ENCODE measurements at regions not wholly inside any gene's neighbourhood (a gene's known extent, or its start where the extent isn't known, plus 50 kb on each side); places are given as distances from the start of the nearest gene placed in this dataset.

- no peak for DNase-seq
Observed at GRCh38 chr1:90650401-90650800, 66.7 kb downstream of the BARHL2 start.

GRCh38 chr1:90640325-90640724, 76.8 kb downstream of the BARHL2 start:
- no peak for DNase-seq

- DNase-seq = no peak
Observed at GRCh38 chr1:90622666-90623065, 94.4 kb downstream of the BARHL2 start.

GRCh38 chr1:90621986-90622385, 95.1 kb downstream of the BARHL2 start:
- DNase-seq = no peak

GRCh38 chr1:90616395-90616794, 100.7 kb downstream of the BARHL2 start:
- no peak for DNase-seq

- no peak for DNase-seq
Observed at GRCh38 chr1:90614872-90615271, 102.2 kb downstream of the BARHL2 start.

- no peak for DNase-seq
Observed at GRCh38 chr1:90613371-90613770, 103.7 kb downstream of the BARHL2 start.

- DNase-seq = no peak
Observed at GRCh38 chr1:90612033-90612432, 105.1 kb downstream of the BARHL2 start.

GRCh38 chr1:90607736-90608135, 109.4 kb downstream of the BARHL2 start:
- no peak for DNase-seq

- no peak for DNase-seq
Observed at GRCh38 chr1:90605070-90605469, 112.0 kb downstream of the BARHL2 start.

- DNase-seq = no peak
Observed at GRCh38 chr1:90593312-90593711, 123.8 kb downstream of the BARHL2 start.

GRCh38 chr1:90591970-90592356, 125.1 kb downstream of the BARHL2 start:
- DNase-seq = no peak

GRCh38 chr1:90591355-90591969, 125.6 kb downstream of the BARHL2 start:
- no peak for DNase-seq

GRCh38 chr1:90580176-90580575, 136.9 kb downstream of the BARHL2 start:
- DNase-seq = no peak

- no peak for DNase-seq
Observed at GRCh38 chr1:90579212-90579802, 137.8 kb downstream of the BARHL2 start.

GRCh38 chr1:90574692-90575370, 142.3 kb downstream of the BARHL2 start:
- no peak for DNase-seq

GRCh38 chr1:90573736-90574135, 143.4 kb downstream of the BARHL2 start:
- DNase-seq = no peak

GRCh38 chr1:90572446-90572845, 144.7 kb downstream of the BARHL2 start:
- no peak for DNase-seq

GRCh38 chr1:90568436-90568835, 148.7 kb downstream of the BARHL2 start:
- DNase-seq = no peak

- DNase-seq = no peak
Observed at GRCh38 chr1:90564164-90564563, 152.9 kb downstream of the BARHL2 start.

- no peak for DNase-seq
Observed at GRCh38 chr1:90562892-90563291, 154.2 kb downstream of the BARHL2 start.

- DNase-seq = no peak
Observed at GRCh38 chr1:90561911-90562310, 155.2 kb downstream of the BARHL2 start.

- no peak for DNase-seq
Observed at GRCh38 chr1:90561103-90561783, 155.9 kb downstream of the BARHL2 start.

All from GOT3 (cell line).